Activated CD4-positive, alpha-beta T cell treated with anti-CD3 and anti-CD28 coated beads for 36 hours (primary cell): ENCODE measurements at regions not wholly inside any gene's neighbourhood (a gene's known extent, or its start where the extent isn't known, plus 50 kb on each side); places are given as distances from the start of the nearest gene placed in this dataset.
"Not testable (repeated sequence)": the region's sequence is repeated elsewhere in the genome, so short reads cannot be mapped to it uniquely, and the experiment has no call there.

Experiments used
- ATAC-seq: fragments of 200-7000 bp; cut with Tn5 transposase; one replicate; pipeline ENCODE4 v1.10.0; 2021; ENCODE audit warnings: mild to moderate bottlenecking, moderate library complexity
- CTCF ChIA-PET: fragments of 350-600 bp; sonication (Branson Sonifier 250); formaldehyde crosslinking; loops from one replicate; lab custom pipeline; 2021; ENCODE audit warnings: antibody characterized with exemption; lab: Charles Lee
- POLR2A ChIA-PET: fragments of 350-600 bp; sonication (Branson Sonifier 250); formaldehyde crosslinking; loops from one replicate; lab custom pipeline; 2021; ENCODE audit warnings: antibody characterized with exemption, inconsistent platforms; lab: Charles Lee
- DNase-seq: peaks from one replicate; pipeline ENCODE4 v3.0.0-alpha.2; 2020
- H3K27ac Mint-ChIP-seq: one replicate; pipeline ENCODE4 v1.8.0; 2021; ENCODE audit warnings: mixed read lengths
- H3K27me3 Mint-ChIP-seq: one replicate; pipeline ENCODE4 v1.8.0; 2021; ENCODE audit warnings: mixed read lengths
- H3K36me3 Mint-ChIP-seq: one replicate; pipeline ENCODE4 v1.8.0; 2021; ENCODE audit warnings: low read depth, mixed read lengths
- H3K4me1 Mint-ChIP-seq: one replicate; pipeline ENCODE4 v1.8.0; 2021; ENCODE audit warnings: mixed read lengths
- H3K4me3 Mint-ChIP-seq: one replicate; pipeline ENCODE4 v1.8.0; 2021; ENCODE audit warnings: mild to moderate bottlenecking, moderate library complexity, mixed read lengths
- H3K9me3 Mint-ChIP-seq: one replicate; pipeline ENCODE4 v1.8.0; 2021; ENCODE audit warnings: low read depth, mixed read lengths
- intact Hi-C, 2 experiments: fragments of 100-400 bp; cut with DNase I in 1 of 2; cut with micrococcal nuclease in 1 of 2; formaldehyde crosslinking; loops; one replicate each; pipeline versions ENCODE4 v1.14.2 to v1.15.1; 2022 to 2024; cut with DNase I, micrococcal nuclease

GRCh38 chr1:102821707-102822106, 286.6 kb downstream of the COL11A1 start:
- Mint-ChIP-seq H3K4me3 (no peak overlapping the region), H3K36me3 (no peaks in the 10 kb centered on the region), H3K9me3 (no peaks in the 10 kb centered on the region), H3K27ac (no peak overlapping the region), H3K27me3 (no peaks in the 10 kb centered on the region), H3K4me1 (no peaks in the 10 kb centered on the region)
- ATAC-seq (no peak), DNase-seq (no peak)
- intact Hi-C loops: no loop called here
- POLR2A ChIA-PET: no interaction called here
- CTCF ChIA-PET: no interaction called here

DNA sequence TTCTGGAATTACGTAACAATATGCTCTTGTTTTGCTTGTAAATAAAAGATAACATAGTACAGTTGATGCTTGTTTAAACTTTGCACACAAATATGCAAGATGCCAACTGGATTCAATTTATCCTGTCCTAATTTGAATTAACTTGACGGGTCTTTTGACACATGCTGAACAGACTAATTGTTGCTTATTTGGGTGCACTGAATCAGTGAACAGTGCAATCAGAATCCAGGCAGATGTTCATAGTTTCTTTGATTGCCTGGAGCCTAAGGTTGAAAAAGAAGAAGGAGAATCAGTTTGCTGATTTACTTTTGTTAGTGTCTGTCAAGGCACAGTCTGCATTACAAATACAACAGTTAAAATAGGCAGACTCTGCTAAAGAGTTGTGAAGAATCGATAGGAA, 307.9 kb downstream of the COL11A1 start:
- CTCF ChIA-PET: interaction anchor here (1.0 kb wide), 1 partner anchor 15 kb away, joined by 3 read pairs; no protein-coding TSS in a partner anchor
- no peak for DNase-seq
- POLR2A ChIA-PET: no interaction called here
- no peaks in the 10 kb centered on the region for H3K4me1 Mint-ChIP-seq
- intact Hi-C loops: no loop called here
- no peaks in the 10 kb centered on the region for H3K36me3 Mint-ChIP-seq
- no peaks in the 10 kb centered on the region for H3K27me3 Mint-ChIP-seq
- no peak overlapping the region for H3K4me3 Mint-ChIP-seq
- no peak for ATAC-seq
- H3K27ac Mint-ChIP-seq: no peak overlapping the region
- peaks cover 2% of the 10 kb centered on the region for H3K9me3 Mint-ChIP-seq

- ChIA-PET POLR2A (no interaction called here), CTCF (no interaction called here)
- ATAC-seq (no peak), DNase-seq (no peak)
- H3K27me3 Mint-ChIP-seq: no peaks in the 10 kb centered on the region
- no peak overlapping the region for H3K27ac Mint-ChIP-seq
- H3K4me3 Mint-ChIP-seq: no peak overlapping the region
- no peaks in the 10 kb centered on the region for H3K36me3 Mint-ChIP-seq
- H3K4me1 Mint-ChIP-seq: no peaks in the 10 kb centered on the region
- peaks cover 2% of the 10 kb centered on the region for H3K9me3 Mint-ChIP-seq
- intact Hi-C loops: no loop called here
Observed at GRCh38 chr1:102799496-102799895, 308.8 kb downstream of the COL11A1 start.

- Mint-ChIP-seq H3K27ac (no peak overlapping the region), H3K9me3 (peaks cover 2% of the 10 kb centered on the region), H3K36me3 (no peaks in the 10 kb centered on the region), H3K4me3 (no peak overlapping the region), H3K27me3 (no peaks in the 10 kb centered on the region), H3K4me1 (no peaks in the 10 kb centered on the region)
- ChIA-PET POLR2A (no interaction called here), CTCF (no interaction called here)
- intact Hi-C loops: no loop called here
- DNase-seq (no peak), ATAC-seq (no peak)
Observed at GRCh38 chr1:102798718-102799117, 309.6 kb downstream of the COL11A1 start.

DNA sequence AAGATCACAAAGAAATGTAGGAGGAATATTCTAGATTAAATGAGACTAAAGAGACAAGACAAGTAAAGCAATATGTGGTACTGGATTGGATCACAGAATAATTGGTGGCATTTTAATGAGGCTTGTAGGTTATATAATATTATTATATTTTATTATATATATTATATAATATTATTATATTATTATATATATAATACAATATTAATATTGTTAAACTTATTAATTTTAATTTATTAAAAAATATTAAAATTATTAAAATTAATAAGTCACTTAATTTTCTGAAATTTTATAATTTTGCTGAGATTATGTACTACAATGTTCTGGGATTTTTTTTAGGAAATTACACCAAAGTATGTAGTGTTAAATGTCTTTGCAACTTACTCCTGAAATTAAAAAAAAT, 311.9 kb downstream of the COL11A1 start:
- intact Hi-C loops: no loop called here
- no peaks in the 10 kb centered on the region for H3K4me1 Mint-ChIP-seq
- no peak overlapping the region for H3K27ac Mint-ChIP-seq
- H3K4me3 Mint-ChIP-seq: no peak overlapping the region
- POLR2A ChIA-PET: no interaction called here
- CTCF ChIA-PET: no interaction called here
- H3K36me3 Mint-ChIP-seq: no peaks in the 10 kb centered on the region
- H3K9me3 Mint-ChIP-seq: no peaks in the 10 kb centered on the region
- no peaks in the 10 kb centered on the region for H3K27me3 Mint-ChIP-seq
- no peak for DNase-seq
- ATAC-seq: no peak

DNA sequence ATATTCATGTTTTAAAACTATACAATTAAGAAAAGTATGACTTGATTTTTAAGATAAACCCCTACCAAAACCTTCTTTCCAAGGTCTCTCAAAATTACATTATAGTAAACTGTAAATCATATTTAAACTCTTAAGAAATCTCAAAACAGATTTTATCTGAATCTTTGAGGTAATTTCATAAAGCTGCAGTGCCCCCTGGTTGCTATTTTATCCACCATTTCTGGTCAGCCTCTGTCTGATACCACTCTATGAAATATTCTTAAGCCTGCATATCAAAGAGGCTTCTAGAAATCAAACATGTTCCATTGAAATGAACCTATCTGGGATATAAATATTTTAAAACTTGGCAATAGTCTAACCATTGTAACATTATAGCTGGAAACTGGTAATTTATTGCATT, 317.3 kb downstream of the COL11A1 start:
- POLR2A ChIA-PET: no interaction called here
- Mint-ChIP-seq H3K4me3 (no peak overlapping the region), H3K9me3 (no peaks in the 10 kb centered on the region), H3K27ac (no peak overlapping the region), H3K36me3 (no peaks in the 10 kb centered on the region), H3K27me3 (no peaks in the 10 kb centered on the region), H3K4me1 (no peaks in the 10 kb centered on the region)
- no peak for ATAC-seq
- intact Hi-C loops: no loop called here
- CTCF ChIA-PET: no interaction called here
- no peak for DNase-seq

DNA sequence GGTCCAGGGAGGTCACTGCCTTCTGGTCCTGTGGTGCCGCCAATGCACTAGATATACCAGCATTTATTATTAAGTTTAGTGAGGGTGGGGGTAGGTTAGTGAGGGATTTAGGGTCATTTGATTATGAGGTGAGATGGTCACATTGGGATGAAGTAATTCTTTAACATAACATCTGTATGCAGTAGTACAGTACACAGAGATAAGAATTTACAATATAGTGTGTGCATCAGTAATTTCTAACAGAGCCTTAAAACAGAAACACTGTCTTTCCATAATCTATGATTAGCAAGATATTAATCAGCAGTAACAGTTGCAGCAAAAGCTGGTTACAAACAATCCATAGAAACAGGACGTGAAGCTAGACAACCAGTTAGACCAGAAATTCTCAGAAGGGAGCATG, 318.4 kb downstream of the COL11A1 start:
- ATAC-seq, H3K9me3 Mint-ChIP-seq, H3K4me1 Mint-ChIP-seq, H3K27ac Mint-ChIP-seq, POLR2A ChIA-PET, H3K27me3 Mint-ChIP-seq, intact Hi-C loops, H3K4me3 Mint-ChIP-seq, DNase-seq, H3K36me3 Mint-ChIP-seq, CTCF ChIA-PET: not testable (repeated sequence)

DNA sequence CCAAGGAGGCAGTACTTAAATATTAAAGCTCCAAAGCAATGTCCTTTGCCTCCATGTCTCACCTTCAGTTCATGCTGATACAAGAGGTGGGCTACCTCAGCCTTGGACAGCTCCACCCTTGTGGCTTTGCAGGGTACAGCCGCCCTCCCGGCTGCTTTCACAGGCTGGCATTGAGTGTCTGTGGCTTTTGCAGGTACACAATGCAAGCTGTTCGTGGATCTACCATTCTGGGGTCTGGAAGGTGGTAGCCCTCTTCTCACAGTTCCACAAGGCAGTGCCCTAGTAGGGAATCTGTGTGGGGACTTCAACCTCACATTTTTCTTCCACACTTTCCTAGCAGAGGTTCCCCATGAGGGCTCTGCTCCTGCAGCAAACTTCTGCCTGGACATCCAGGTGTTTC, 324.8 kb downstream of the COL11A1 start:
- CTCF ChIA-PET: no interaction called here
- no peak overlapping the region for H3K4me3 Mint-ChIP-seq
- H3K9me3 Mint-ChIP-seq: peaks cover 9% of the 10 kb centered on the region
- intact Hi-C loops: no loop called here
- H3K36me3 Mint-ChIP-seq: no peaks in the 10 kb centered on the region
- H3K27ac Mint-ChIP-seq: no peak overlapping the region
- POLR2A ChIA-PET: no interaction called here
- no peaks in the 10 kb centered on the region for H3K27me3 Mint-ChIP-seq
- H3K4me1 Mint-ChIP-seq: no peaks in the 10 kb centered on the region
- no peak for ATAC-seq
- no peak for DNase-seq

GRCh38 chr1:102782144-102782543, 326.2 kb downstream of the COL11A1 start:
- no peaks in the 10 kb centered on the region for H3K27me3 Mint-ChIP-seq
- no peaks in the 10 kb centered on the region for H3K36me3 Mint-ChIP-seq
- DNase-seq: no peak
- no peak overlapping the region for H3K27ac Mint-ChIP-seq
- H3K4me3 Mint-ChIP-seq: no peak overlapping the region
- H3K4me1 Mint-ChIP-seq: no peaks in the 10 kb centered on the region
- ATAC-seq: no peak
- ChIA-PET POLR2A (no interaction called here), CTCF (no interaction called here)
- H3K9me3 Mint-ChIP-seq: peaks cover 9% of the 10 kb centered on the region
- intact Hi-C loops: no loop called here

- H3K36me3 Mint-ChIP-seq: no peaks in the 10 kb centered on the region
- intact Hi-C loops: no loop called here
- CTCF ChIA-PET: interaction anchor here (1.0 to 1.4 kb wide), 2 partner anchors 10 to 19 kb away, joined by 3 read pairs; no protein-coding TSS in a partner anchor
Observed at GRCh38 chr1:102776071-102776470, 332.3 kb downstream of the COL11A1 start.

GRCh38 chr1:102772831-102773230, 335.5 kb downstream of the COL11A1 start:
- ATAC-seq (no peak), DNase-seq (no peak)
- ChIA-PET CTCF (no interaction called here), POLR2A (no interaction called here)
- Mint-ChIP-seq H3K9me3 (no peaks in the 10 kb centered on the region), H3K27ac (no peak overlapping the region), H3K36me3 (no peaks in the 10 kb centered on the region), H3K27me3 (no peaks in the 10 kb centered on the region), H3K4me3 (no peak overlapping the region), H3K4me1 (peaks cover 2% of the 10 kb centered on the region)
- intact Hi-C loops: no loop called here

More at GRCh38 chr1:102776071-102776470, 332.3 kb downstream of the COL11A1 start:
- DNase-seq (no peak), ATAC-seq (no peak)
- POLR2A ChIA-PET: no interaction called here
- H3K27ac Mint-ChIP-seq: no peak overlapping the region
- no peak overlapping the region for H3K4me3 Mint-ChIP-seq
- no peaks in the 10 kb centered on the region for H3K9me3 Mint-ChIP-seq
- peaks cover 2% of the 10 kb centered on the region for H3K4me1 Mint-ChIP-seq
- no peaks in the 10 kb centered on the region for H3K27me3 Mint-ChIP-seq

DNA sequence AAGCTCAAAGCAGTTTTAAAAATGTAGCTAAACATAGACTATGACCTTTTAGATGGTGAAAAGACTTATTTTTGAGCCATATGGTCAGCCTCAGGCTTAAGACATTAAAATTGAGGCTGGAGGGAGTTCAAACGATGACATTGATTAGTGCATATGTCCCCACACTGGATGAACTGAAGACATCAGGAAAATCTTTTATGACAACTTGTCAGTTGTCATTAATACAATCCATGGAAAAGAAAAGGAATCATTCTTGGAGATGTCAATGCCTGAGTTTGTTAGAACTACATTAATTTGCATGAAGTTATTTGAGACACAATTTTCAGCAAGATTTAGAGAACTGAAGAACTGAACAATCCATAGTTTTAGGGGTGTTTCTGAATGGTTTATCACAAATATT, 349.9 kb downstream of the COL11A1 start:
- Mint-ChIP-seq H3K36me3 (no peaks in the 10 kb centered on the region), H3K27me3 (no peaks in the 10 kb centered on the region), H3K4me3 (no peak overlapping the region), H3K27ac (no peak overlapping the region), H3K4me1 (no peaks in the 10 kb centered on the region), H3K9me3 (no peaks in the 10 kb centered on the region)
- DNase-seq (no peak), ATAC-seq (no peak)
- intact Hi-C loops: no loop called here
- ChIA-PET POLR2A (no interaction called here), CTCF (interaction anchor here (0.6 kb wide), 1 partner anchor 1850 kb away, joined by 3 read pairs; no protein-coding TSS in a partner anchor)

DNA sequence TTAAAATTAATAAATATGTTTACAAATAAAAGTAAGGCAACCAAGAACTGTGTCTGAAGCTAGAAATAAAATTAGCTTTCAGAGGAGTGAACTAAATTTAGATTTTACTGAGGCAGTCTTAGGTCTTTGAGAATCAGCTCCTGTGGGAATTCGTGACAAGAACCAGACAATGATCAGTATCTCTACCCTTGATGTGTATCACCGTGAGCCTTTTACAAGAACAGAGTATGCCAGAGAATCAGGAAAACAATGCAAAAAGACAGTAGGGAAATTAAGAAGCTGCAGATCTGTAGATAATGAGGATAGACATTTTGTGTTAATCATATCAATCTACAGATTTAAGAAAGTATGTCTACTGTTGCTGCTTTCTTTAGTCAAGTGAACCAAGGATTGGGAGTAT, 351.0 kb downstream of the COL11A1 start:
- H3K9me3 Mint-ChIP-seq: no peaks in the 10 kb centered on the region
- intact Hi-C loops: no loop called here
- H3K4me1 Mint-ChIP-seq: no peaks in the 10 kb centered on the region
- H3K4me3 Mint-ChIP-seq: no peak overlapping the region
- DNase-seq: no peak
- ATAC-seq: no peak
- no peaks in the 10 kb centered on the region for H3K27me3 Mint-ChIP-seq
- ChIA-PET POLR2A (no interaction called here), CTCF (no interaction called here)
- H3K36me3 Mint-ChIP-seq: no peaks in the 10 kb centered on the region
- no peak overlapping the region for H3K27ac Mint-ChIP-seq
